GM12864 (cell line): ENCODE measurements at regions not wholly inside any gene's neighbourhood (a gene's known extent, or its start where the extent isn't known, plus 50 kb on each side); places are given as distances from the start of the nearest gene placed in this dataset.

ENCODE experiments used
- DNase-seq: peaks from one replicate; pipeline ENCODE4 v3.0.0-alpha.2; 2011; ENCODE audit warnings: low read depth
- H3K4me3 ChIP-seq: 2 replicates; pipeline ENCODE4 v1.5.1; 2011; ENCODE audit warnings: mild to moderate bottlenecking, low read depth, low read length, control low read depth
- TF ChIP-seq, protein P1 (sequence below): IDR thresholded peaks from 2 replicates; pipeline ENCODE4 v1.5.1; 2011; ENCODE audit warnings: low read depth, mild to moderate bottlenecking, moderate library complexity, low read length, control low read depth, inconsistent platforms; ENCODE audit errors: missing control alignments

DNA sequence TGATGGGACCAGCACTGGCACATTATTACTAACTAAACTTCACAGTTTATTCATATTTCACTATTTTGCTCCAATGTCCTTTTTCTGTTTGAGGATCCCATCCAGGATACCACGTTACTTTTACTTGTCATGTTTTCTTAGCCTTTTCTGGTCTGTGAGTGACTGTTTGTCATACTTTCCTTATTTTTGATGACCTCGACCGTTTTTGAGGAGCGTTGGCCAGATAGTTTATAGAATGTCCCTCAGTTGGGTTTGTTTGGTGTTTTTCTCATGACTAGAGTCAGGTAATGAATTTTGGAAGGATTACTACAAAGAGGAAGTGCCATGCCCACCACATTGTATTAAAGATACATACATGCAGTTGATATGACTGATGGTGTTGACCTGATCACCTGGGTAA is 199.4 kb upstream of the CCND2 start:
- no peak for DNase-seq
- no peak overlapping the region for H3K4me3 ChIP-seq
- TF ChIP-seq, protein P1, sequence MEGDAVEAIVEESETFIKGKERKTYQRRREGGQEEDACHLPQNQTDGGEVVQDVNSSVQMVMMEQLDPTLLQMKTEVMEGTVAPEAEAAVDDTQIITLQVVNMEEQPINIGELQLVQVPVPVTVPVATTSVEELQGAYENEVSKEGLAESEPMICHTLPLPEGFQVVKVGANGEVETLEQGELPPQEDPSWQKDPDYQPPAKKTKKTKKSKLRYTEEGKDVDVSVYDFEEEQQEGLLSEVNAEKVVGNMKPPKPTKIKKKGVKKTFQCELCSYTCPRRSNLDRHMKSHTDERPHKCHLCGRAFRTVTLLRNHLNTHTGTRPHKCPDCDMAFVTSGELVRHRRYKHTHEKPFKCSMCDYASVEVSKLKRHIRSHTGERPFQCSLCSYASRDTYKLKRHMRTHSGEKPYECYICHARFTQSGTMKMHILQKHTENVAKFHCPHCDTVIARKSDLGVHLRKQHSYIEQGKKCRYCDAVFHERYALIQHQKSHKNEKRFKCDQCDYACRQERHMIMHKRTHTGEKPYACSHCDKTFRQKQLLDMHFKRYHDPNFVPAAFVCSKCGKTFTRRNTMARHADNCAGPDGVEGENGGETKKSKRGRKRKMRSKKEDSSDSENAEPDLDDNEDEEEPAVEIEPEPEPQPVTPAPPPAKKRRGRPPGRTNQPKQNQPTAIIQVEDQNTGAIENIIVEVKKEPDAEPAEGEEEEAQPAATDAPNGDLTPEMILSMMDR: no peak

DNA sequence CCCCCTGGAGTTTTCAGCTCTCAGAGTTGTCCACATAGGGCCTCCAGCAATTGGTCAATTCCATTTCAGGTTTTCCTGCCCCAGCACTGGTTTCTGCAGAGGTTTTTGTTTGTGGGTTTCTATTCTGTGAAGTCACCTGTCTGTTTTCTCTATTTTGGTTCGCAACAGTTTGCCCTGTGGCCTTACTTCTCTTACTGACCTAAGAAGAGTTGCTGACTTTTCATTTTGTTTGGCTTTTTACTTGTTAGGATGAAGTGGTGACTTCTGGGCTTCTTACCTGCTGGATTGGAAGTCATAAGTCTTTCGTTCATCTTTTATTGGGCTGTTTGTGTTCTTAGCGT is 196.4 kb upstream of the PARP11 start:
- peak; percentile 19 for DNase-seq
- H3K4me3 ChIP-seq: no peak overlapping the region

DNA sequence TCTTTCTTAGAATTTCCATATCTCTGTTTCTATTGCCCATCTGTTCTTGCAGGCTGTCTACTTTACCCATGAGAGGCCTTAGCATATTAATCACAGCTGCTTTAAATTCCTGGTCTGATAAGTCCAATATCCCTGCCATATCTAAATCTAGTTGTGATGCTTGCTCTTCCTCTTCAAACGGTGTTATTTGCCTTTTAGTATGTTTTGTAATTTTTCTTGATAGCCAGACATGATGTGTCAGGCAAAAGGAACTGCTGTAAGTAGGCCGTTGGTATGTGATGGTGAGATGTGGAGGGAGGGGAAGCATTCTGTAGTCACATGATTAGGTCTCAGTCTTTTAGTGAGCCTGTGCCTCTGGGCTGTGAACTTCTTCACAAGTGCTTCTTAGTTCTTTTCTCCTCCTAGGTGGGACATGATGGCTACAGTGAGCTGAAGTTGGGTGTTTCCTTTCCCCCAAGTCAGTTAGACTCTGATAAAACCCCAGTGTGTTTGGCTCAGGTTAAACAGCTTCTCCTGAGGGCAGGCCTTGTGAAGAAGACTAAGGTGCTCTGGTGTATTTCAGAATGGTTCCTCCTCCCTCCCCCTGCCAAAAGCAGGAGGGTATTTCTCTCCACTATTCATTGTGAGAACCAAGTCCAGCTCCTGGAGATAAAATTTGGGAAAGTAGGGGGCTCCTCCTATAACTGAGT is 195.9 kb upstream of the PARP11 start:
- TF ChIP-seq, protein P1: no peak
- no peak overlapping the region for H3K4me3 ChIP-seq
- no peak for DNase-seq

More for the DNA sequence above, 196.4 kb upstream of the PARP11 start:
- TF ChIP-seq, protein P1: no peak

DNA sequence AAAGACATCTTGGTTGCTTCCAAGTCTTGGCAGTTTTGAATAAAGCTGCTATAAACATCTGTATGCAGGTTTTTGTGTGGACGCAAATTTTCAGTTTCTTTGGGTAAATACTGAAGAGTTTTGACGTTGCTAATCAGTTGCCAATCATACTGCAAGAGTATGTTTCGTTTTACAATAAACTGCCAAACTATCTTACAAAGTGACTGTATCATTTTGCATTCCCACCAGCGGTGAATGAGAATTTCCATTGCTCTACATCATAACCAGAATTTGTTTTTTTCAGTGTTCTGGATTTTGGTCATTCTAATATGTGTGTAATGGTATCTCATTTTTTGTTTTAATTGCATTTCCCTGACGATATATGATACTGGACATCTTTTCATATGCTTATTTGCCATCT is 190.8 kb upstream of the PARP11 start:
- no peak overlapping the region for H3K4me3 ChIP-seq
- TF ChIP-seq, protein P1: no peak
- DNase-seq: no peak

DNA sequence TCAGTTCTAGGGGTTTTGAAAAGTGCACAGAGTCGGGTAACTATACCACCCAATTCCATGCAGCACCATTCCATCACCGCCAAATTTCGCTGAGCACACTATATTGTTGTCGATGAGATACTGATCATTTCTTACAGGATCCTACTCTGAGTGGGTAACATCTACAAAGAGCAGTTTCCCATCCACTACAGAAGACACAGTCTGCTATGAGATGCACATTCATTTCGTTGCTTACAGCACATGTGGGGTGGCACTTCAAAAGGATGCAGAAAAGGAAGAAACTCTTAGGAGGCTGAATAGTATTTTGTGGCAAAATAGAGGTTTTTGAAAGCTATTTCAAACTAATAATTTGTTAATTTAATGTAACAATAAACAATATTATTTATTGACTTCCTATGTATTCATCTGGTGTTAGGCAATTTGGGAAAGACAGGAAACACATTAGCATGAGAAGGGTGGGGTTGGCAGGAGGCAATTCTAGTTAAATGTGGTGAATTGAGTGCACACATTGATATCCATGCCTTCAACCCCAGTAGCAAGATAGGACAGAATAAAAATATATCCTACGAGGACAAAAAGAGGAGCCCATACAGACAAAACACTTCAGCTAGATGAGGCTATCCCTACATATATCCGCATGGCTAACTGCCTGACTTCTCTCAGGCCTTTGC is 186.8 kb upstream of the PARP11 start:
- TF ChIP-seq, protein P1: no peak
- DNase-seq: no peak
- H3K4me3 ChIP-seq: no peak overlapping the region

DNA sequence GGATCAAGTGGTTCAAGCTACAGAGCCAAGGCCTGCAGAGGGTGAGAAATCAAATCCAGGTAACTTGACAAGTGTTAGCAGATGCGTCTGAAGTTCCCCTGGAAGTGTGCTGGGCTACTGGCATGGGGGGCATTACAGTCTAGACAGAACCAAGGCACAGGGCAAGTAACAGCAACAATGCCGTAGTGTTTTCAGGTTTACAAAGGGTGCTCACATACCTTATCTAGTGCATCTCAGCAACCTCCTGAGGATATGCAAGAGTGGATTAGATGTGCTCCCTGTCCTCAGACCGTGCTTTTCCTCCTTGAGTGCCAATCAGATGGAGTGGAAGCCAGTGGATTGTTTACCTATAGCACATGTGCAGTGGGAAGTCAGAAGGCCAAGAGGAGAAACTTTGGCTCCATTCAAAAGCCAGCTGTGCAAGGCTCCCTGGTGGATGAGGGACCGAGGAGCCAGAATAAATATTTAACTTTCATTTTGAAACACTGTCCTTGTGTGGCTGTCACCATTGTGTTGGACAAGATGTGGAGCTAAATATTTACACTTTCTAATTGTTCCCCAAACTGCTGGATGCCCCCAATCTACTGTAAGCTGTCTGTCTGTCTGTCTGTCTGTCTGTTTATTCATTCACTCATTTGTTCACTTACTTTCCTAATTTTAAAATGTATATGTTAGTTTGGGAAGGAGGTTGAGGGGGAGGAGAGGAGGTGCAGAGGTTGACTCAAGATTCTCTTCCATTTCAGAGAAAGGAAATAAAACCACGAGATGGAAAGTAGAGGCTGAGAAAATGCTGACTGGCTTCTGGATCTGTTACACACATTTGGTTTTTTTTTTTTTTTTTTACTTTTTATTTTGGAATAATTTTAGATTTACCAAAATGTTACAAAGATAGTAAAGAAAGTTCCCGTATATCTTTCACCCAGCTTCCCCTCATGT is 184.0 kb upstream of the PARP11 start:
- DNase-seq: no peak
- TF ChIP-seq, protein P1: no peak
- H3K4me3 ChIP-seq: no peak overlapping the region
